OCI-LY1 (cell line): ENCODE measurements at regions not wholly inside any gene's neighbourhood (a gene's known extent, or its start where the extent isn't known, plus 50 kb on each side); places are given as distances from the start of the nearest gene placed in this dataset.

Source experiments
- H2AFZ ChIP-seq: fragments of 200-600 bp; sonication (generic), shearing (Covaris generic); 2 replicates; pipeline ENCODE4 v1.6.0; 2014; ENCODE audit warnings: antibody characterized with exemption, mild to moderate bottlenecking, low read length
- H3F3A ChIP-seq: fragments of 200-600 bp; sonication (generic), shearing (Covaris generic); 2 replicates; pipeline ENCODE4 v1.6.0; 2014; ENCODE audit warnings: mild to moderate bottlenecking, antibody characterized with exemption, low read length, moderate library complexity; ENCODE audit not compliant: insufficient read depth
- H3K27ac ChIP-seq: fragments of 200-600 bp; sonication (generic); 2 replicates; pipeline ENCODE4 v1.5.1; 2014; ENCODE audit warnings: low read length, mixed run types, mild to moderate bottlenecking, low read depth; ENCODE audit not compliant: poor library complexity, severe bottlenecking
- H3K27me3 ChIP-seq: fragments of 200-600 bp; sonication (generic); 2 replicates; pipeline ENCODE4 v1.6.0; 2014; ENCODE audit warnings: antibody characterized with exemption, mild to moderate bottlenecking, low read length, moderate library complexity; ENCODE audit not compliant: insufficient read depth
- H3K36me3 ChIP-seq: fragments of 200-600 bp; sonication (generic); 2 replicates; pipeline ENCODE4 v1.6.1; 2014; ENCODE audit warnings: mild to moderate bottlenecking, antibody characterized with exemption, low read length, moderate library complexity, mixed read lengths; ENCODE audit not compliant: insufficient read depth
- H3K4me1 ChIP-seq: fragments of 200-600 bp; sonication (generic); 2 replicates; pipeline ENCODE4 v1.5.1; 2014; ENCODE audit warnings: mild to moderate bottlenecking, low read length, moderate library complexity; ENCODE audit not compliant: insufficient read depth, severe bottlenecking
- H3K4me2 ChIP-seq: fragments of 200-600 bp; sonication (generic), shearing (Covaris generic); 2 replicates; pipeline ENCODE4 v1.6.1; 2014; ENCODE audit warnings: low read length
- H3K4me3 ChIP-seq: fragments of 200-600 bp; sonication (generic); 2 replicates; pipeline ENCODE4 v1.5.1; 2014; ENCODE audit warnings: low read length, low read depth, mild to moderate bottlenecking, mixed read lengths; ENCODE audit not compliant: poor library complexity, severe bottlenecking
- H3K79me2 ChIP-seq: fragments of 200-600 bp; shearing (Covaris generic); 2 replicates; pipeline ENCODE4 v1.6.1; 2016; ENCODE audit warnings: mixed run types, low read length, mixed read lengths; ENCODE audit not compliant: insufficient read depth
- H3K9ac ChIP-seq: fragments of 200-600 bp; sonication (generic), shearing (Covaris generic); 2 replicates; pipeline ENCODE4 v1.6.1; 2014; ENCODE audit warnings: mild to moderate bottlenecking, low read length, mixed read lengths
- H3K9me2 ChIP-seq: fragments of 200-600 bp; sonication (generic), shearing (Covaris generic); 2 replicates; pipeline ENCODE4 v1.6.1; 2014; ENCODE audit warnings: low read depth, mild to moderate bottlenecking, low read length, mixed read lengths
- H3K9me3 ChIP-seq: fragments of 200-600 bp; shearing (Covaris generic); 2 replicates; pipeline ENCODE4 v1.6.1; 2014; ENCODE audit warnings: low read length, mixed read lengths
- H4K20me1 ChIP-seq: fragments of 200-600 bp; sonication (generic), shearing (Covaris generic); 2 replicates; pipeline ENCODE4 v1.6.0; 2016; ENCODE audit warnings: mild to moderate bottlenecking, low read length; ENCODE audit not compliant: insufficient read depth
- CTCF ChIP-seq: fragments of 200-600 bp; sonication (generic), shearing (Covaris generic); IDR thresholded peaks from 2 replicates; pipeline ENCODE4 v1.5.1; 2017; ENCODE audit warnings: mild to moderate bottlenecking, antibody characterized with exemption, low read length, moderate library complexity, mixed read lengths
- EZH2 ChIP-seq: fragments of 200-600 bp; sonication (generic), shearing (Covaris generic); IDR thresholded peaks from 2 replicates; pipeline ENCODE4 v1.8.0; 2017; ENCODE audit warnings: borderline replicate concordance, mixed run types, mild to moderate bottlenecking, antibody characterized with exemption, low read length, moderate library complexity, mixed read lengths

- H3K4me2 ChIP-seq = peak overlapping the region; percentile 17; the same call in 1 of the 2 replicates
- H3K79me2 ChIP-seq = no peaks in the 10 kb centered on the region
- H3K9ac ChIP-seq = no peak overlapping the region
- H4K20me1 ChIP-seq = no peaks in the 10 kb centered on the region
- H3K27me3 ChIP-seq = no peaks in the 10 kb centered on the region
- no peaks in the 10 kb centered on the region for H3K9me2 ChIP-seq
- H3K4me1 ChIP-seq = peaks cover 37% of the 10 kb centered on the region
- TF ChIP-seq CTCF (no peak), EZH2 (no peak)
- H3K27ac ChIP-seq = no peak overlapping the region
- no peaks in the 10 kb centered on the region for H3F3A ChIP-seq
- peak overlapping the region; percentile 81; the same call in 1 of the 2 replicates for H2AFZ ChIP-seq
- H3K36me3 ChIP-seq = no peaks in the 10 kb centered on the region
- H3K9me3 ChIP-seq = no peaks in the 10 kb centered on the region
- no peak overlapping the region for H3K4me3 ChIP-seq
These were observed 683.1 kb downstream of the KCTD8 start for GRCh38 chr4:43765514-43765913.

- no peak overlapping the region for H3K27ac ChIP-seq
- peaks cover 37% of the 10 kb centered on the region for H3K4me1 ChIP-seq
- H3K9me2 ChIP-seq = no peaks in the 10 kb centered on the region
- H3K4me3 ChIP-seq = no peak overlapping the region
- no peaks in the 10 kb centered on the region for H3K79me2 ChIP-seq
- TF ChIP-seq CTCF = no peak
- no peak for TF ChIP-seq EZH2
- no peaks in the 10 kb centered on the region for H4K20me1 ChIP-seq
- no peaks in the 10 kb centered on the region for H3K36me3 ChIP-seq
- no peak overlapping the region for H3K9ac ChIP-seq
- H2AFZ ChIP-seq = no peak overlapping the region; the same call in 1 of the 2 replicates
- H3K9me3 ChIP-seq = no peaks in the 10 kb centered on the region
- H3F3A ChIP-seq = no peaks in the 10 kb centered on the region
- H3K4me2 ChIP-seq = no peak overlapping the region
- H3K27me3 ChIP-seq = no peaks in the 10 kb centered on the region
These were observed 682.0 kb downstream of the KCTD8 start for GRCh38 chr4:43766648-43767047.

GRCh38 chr4:43776371-43776770 is 672.2 kb downstream of the KCTD8 start:
- Histone ChIP-seq H3K4me3 (no peak overlapping the region), H3K27ac (no peak overlapping the region), H3K4me1 (peaks cover 11% of the 10 kb centered on the region), H3K9ac (no peak overlapping the region), H3F3A (no peaks in the 10 kb centered on the region), H3K36me3 (no peaks in the 10 kb centered on the region), H2AFZ (no peak overlapping the region), H3K9me2 (no peaks in the 10 kb centered on the region; the same call in 1 of the 2 replicates), H3K4me2 (no peak overlapping the region), H3K79me2 (no peaks in the 10 kb centered on the region), H3K27me3 (no peaks in the 10 kb centered on the region), H4K20me1 (no peaks in the 10 kb centered on the region), H3K9me3 (no peaks in the 10 kb centered on the region)
- TF ChIP-seq EZH2 (no peak), CTCF (peak; percentile 48; the same call in 1 of the 2 replicates)
